ENCODE measurements at regions not wholly inside any gene's neighbourhood (a gene's known extent, or its start where the extent isn't known, plus 50 kb on each side); places are given as distances from the start of the nearest gene placed in this dataset.

GRCh38 chr17:70352834-70353233 is 183.5 kb downstream of the KCNJ2 start:
- Histone ChIP-seq H3K4me3 (no peak overlapping the region), H3K4me1 (no peaks in the 10 kb centered on the region), H3K36me3 (no peaks in the 10 kb centered on the region), H3K9me3 (no peaks in the 10 kb centered on the region), H3K27ac (replicated peaks in 1 of 4) (no peak overlapping the region), H3K27me3 (no peaks in the 10 kb centered on the region)
- 89% methylated on average over 3 of the region's 3 CpGs for WGBS
- TF ChIP-seq CTCF (IDR thresholded peaks at IDR 0.05) (no peak), EP300 (IDR thresholded peaks at IDR 0.05) (no peak), POLR2AphosphoS5 (IDR thresholded peaks at IDR 0.05) (no peak), POLR2A (IDR thresholded peaks at IDR 0.05; ENCODE audit: low read depth) (no peak)
- DNase-seq (ENCODE audit: extremely low spot score) = no peak
- intact Hi-C loops (cut with DNase I) = loop anchor here (10.0 kb wide), 1 partner anchor 82 kb away; no protein-coding TSS in a partner anchor

- Histone ChIP-seq H3K27ac (replicated peaks in 1 of 4) (no peak overlapping the region), H3K27me3 (no peaks in the 10 kb centered on the region), H3K4me1 (no peaks in the 10 kb centered on the region), H3K36me3 (no peaks in the 10 kb centered on the region), H3K9me3 (no peaks in the 10 kb centered on the region), H3K4me3 (no peak overlapping the region)
- TF ChIP-seq CTCF (IDR thresholded peaks at IDR 0.05) (no peak), POLR2AphosphoS5 (IDR thresholded peaks at IDR 0.05) (no peak), EP300 (IDR thresholded peaks at IDR 0.05) (no peak), POLR2A (IDR thresholded peaks at IDR 0.05; ENCODE audit: low read depth) (no peak)
- intact Hi-C loops (cut with DNase I) = loop anchor here (10.0 kb wide), 1 partner anchor 81 kb away; no protein-coding TSS in a partner anchor
- 89% methylated on average over 2 of the region's 2 CpGs for WGBS
- no peak for DNase-seq (ENCODE audit: extremely low spot score)
These were observed 184.2 kb downstream of the KCNJ2 start for GRCh38 chr17:70353408-70354092.

- H3K4me1 ChIP-seq = no peaks in the 10 kb centered on the region
- no peaks in the 10 kb centered on the region for H3K9me3 ChIP-seq
- 98% methylated on average over 2 of the region's 2 CpGs for WGBS
- intact Hi-C loops (cut with DNase I) = loop anchor here (10.0 kb wide), 1 partner anchor 80 kb away; no protein-coding TSS in a partner anchor
- TF ChIP-seq POLR2AphosphoS5 (IDR thresholded peaks at IDR 0.05) = no peak
- no peak for TF ChIP-seq CTCF (IDR thresholded peaks at IDR 0.05)
- TF ChIP-seq EP300 (IDR thresholded peaks at IDR 0.05) = no peak
- TF ChIP-seq POLR2A (IDR thresholded peaks at IDR 0.05; ENCODE audit: low read depth) = no peak
- H3K27ac ChIP-seq (replicated peaks in 1 of 4) = no peak overlapping the region
- no peak overlapping the region for H3K4me3 ChIP-seq
- DNase-seq (ENCODE audit: extremely low spot score) = no peak
- H3K27me3 ChIP-seq = no peaks in the 10 kb centered on the region
- no peaks in the 10 kb centered on the region for H3K36me3 ChIP-seq
These were observed 185.9 kb downstream of the KCNJ2 start for GRCh38 chr17:70355185-70355584.

GRCh38 chr17:70357190-70357589 is 187.9 kb downstream of the KCNJ2 start:
- Histone ChIP-seq H3K4me1 (no peaks in the 10 kb centered on the region), H3K36me3 (no peaks in the 10 kb centered on the region), H3K27me3 (no peaks in the 10 kb centered on the region), H3K27ac (replicated peaks in 1 of 4) (no peak overlapping the region), H3K9me3 (no peaks in the 10 kb centered on the region), H3K4me3 (no peak overlapping the region)
- no peak for DNase-seq (ENCODE audit: extremely low spot score)
- TF ChIP-seq EP300 (IDR thresholded peaks at IDR 0.05) (no peak), POLR2A (IDR thresholded peaks at IDR 0.05; ENCODE audit: low read depth) (no peak), CTCF (IDR thresholded peaks at IDR 0.05) (no peak)
- WGBS = 88% methylated on average over 5 of the region's 5 CpGs
- intact Hi-C loops (cut with DNase I) = loop anchor here (10.0 kb wide), 1 partner anchor 78 kb away; no protein-coding TSS in a partner anchor
